ENCODE measurements at regions not wholly inside any gene's neighbourhood (a gene's known extent, or its start where the extent isn't known, plus 50 kb on each side); places are given as distances from the start of the nearest gene placed in this dataset.

- DNase-seq = no peak
- no peaks in the 10 kb centered on the region for H3K9me3 Mint-ChIP-seq (ENCODE audit: unreplicated experiment)
- TF ChIP-seq CTCF (IDR thresholded peaks at IDR 0.05; ENCODE audit: insufficient read depth in 1 of 2, low read depth in 1 of 2, low read length in 1 of 2, severe bottlenecking in 1 of 2, unreplicated experiment in 1 of 2) = no peak
- no peaks in the 10 kb centered on the region for H3K36me3 ChIP-seq (ENCODE audit: control insufficient read depth, insufficient read depth, low read length)
- BruUV-seq (replicated peaks) = no TSS peak
- H3K36me3 Mint-ChIP-seq (ENCODE audit: insufficient read depth, unreplicated experiment) = no peaks in the 10 kb centered on the region
- H3K9me3 ChIP-seq = no peaks in the 10 kb centered on the region
- peaks cover 19% of the 10 kb centered on the region for H3K4me1 Mint-ChIP-seq (ENCODE audit: low read depth, unreplicated experiment)
- no peak overlapping the region for H3K27ac Mint-ChIP-seq (ENCODE audit: unreplicated experiment)
- peaks cover 19% of the 10 kb centered on the region for H3K4me1 ChIP-seq
- H3K27me3 Mint-ChIP-seq (ENCODE audit: insufficient read depth, unreplicated experiment) = no peaks in the 10 kb centered on the region
- no peak overlapping the region for H3K4me3 Mint-ChIP-seq (ENCODE audit: unreplicated experiment)
- intact Hi-C loops (cut with micrococcal nuclease; ENCODE audit: unreplicated experiment) = no loop called here
- H3K27me3 ChIP-seq (replicated peaks; ENCODE audit: control insufficient read depth, insufficient read depth, low read length) = no peaks in the 10 kb centered on the region
- CTCF ChIA-PET = no interaction called here
- no peak overlapping the region for H3K4me3 ChIP-seq (ENCODE audit: low read depth, low read length)
- POLR2A ChIA-PET = no interaction called here
These were observed 140.5 kb upstream of the ADAMTS9 start for GRCh38 chr3:64828276-64828675.

GRCh38 chr3:64827431-64827830 lies 139.6 kb upstream of the ADAMTS9 start:
- no peak for DNase-seq

GRCh38 chr3:64827019-64827418 lies 139.2 kb upstream of the ADAMTS9 start:
- BruUV-seq (replicated peaks) = no TSS peak

More at GRCh38 chr3:64827431-64827830, 139.6 kb upstream of the ADAMTS9 start:
- H3K4me1 Mint-ChIP-seq (ENCODE audit: low read depth, unreplicated experiment) = peaks cover 24% of the 10 kb centered on the region
- H3K36me3 Mint-ChIP-seq (ENCODE audit: insufficient read depth, unreplicated experiment) = no peaks in the 10 kb centered on the region
- ChIA-PET CTCF (interaction anchor here (0.8 kb wide), 1 partner anchor 13 kb away, joined by 3 read pairs; no protein-coding TSS in a partner anchor), POLR2A (no interaction called here)
- no peaks in the 10 kb centered on the region for H3K36me3 ChIP-seq (ENCODE audit: control insufficient read depth, insufficient read depth, low read length)
- H3K27me3 ChIP-seq (replicated peaks; ENCODE audit: control insufficient read depth, insufficient read depth, low read length) = no peaks in the 10 kb centered on the region
- intact Hi-C loops (cut with micrococcal nuclease; ENCODE audit: unreplicated experiment) = no loop called here
- H3K9me3 Mint-ChIP-seq (ENCODE audit: unreplicated experiment) = no peaks in the 10 kb centered on the region
- no peaks in the 10 kb centered on the region for H3K27me3 Mint-ChIP-seq (ENCODE audit: insufficient read depth, unreplicated experiment)
- no peaks in the 10 kb centered on the region for H3K9me3 ChIP-seq
- no peak for TF ChIP-seq CTCF (IDR thresholded peaks at IDR 0.05; ENCODE audit: insufficient read depth in 1 of 2, low read depth in 1 of 2, low read length in 1 of 2, severe bottlenecking in 1 of 2, unreplicated experiment in 1 of 2)
- H3K27ac Mint-ChIP-seq (ENCODE audit: unreplicated experiment) = no peak overlapping the region
- no TSS peak for BruUV-seq (replicated peaks)
- no peak overlapping the region for H3K4me3 ChIP-seq (ENCODE audit: low read depth, low read length)
- H3K4me1 ChIP-seq = peaks cover 24% of the 10 kb centered on the region
- no peak overlapping the region for H3K4me3 Mint-ChIP-seq (ENCODE audit: unreplicated experiment)

More at GRCh38 chr3:64827019-64827418, 139.2 kb upstream of the ADAMTS9 start:
- no peaks in the 10 kb centered on the region for H3K27me3 Mint-ChIP-seq (ENCODE audit: insufficient read depth, unreplicated experiment)
- TF ChIP-seq CTCF (IDR thresholded peaks at IDR 0.05; ENCODE audit: insufficient read depth in 1 of 2, low read depth in 1 of 2, low read length in 1 of 2, severe bottlenecking in 1 of 2, unreplicated experiment in 1 of 2) = no peak
- intact Hi-C loops (cut with micrococcal nuclease; ENCODE audit: unreplicated experiment) = no loop called here
- Histone ChIP-seq H3K4me1 (peaks cover 24% of the 10 kb centered on the region), H3K4me3 (ENCODE audit: low read depth, low read length) (no peak overlapping the region), H3K9me3 (no peaks in the 10 kb centered on the region), H3K36me3 (ENCODE audit: control insufficient read depth, insufficient read depth, low read length) (no peaks in the 10 kb centered on the region), H3K27me3 (replicated peaks; ENCODE audit: control insufficient read depth, insufficient read depth, low read length) (no peaks in the 10 kb centered on the region)
- no peak overlapping the region for H3K4me3 Mint-ChIP-seq (ENCODE audit: unreplicated experiment)
- no peaks in the 10 kb centered on the region for H3K9me3 Mint-ChIP-seq (ENCODE audit: unreplicated experiment)
- peaks cover 24% of the 10 kb centered on the region for H3K4me1 Mint-ChIP-seq (ENCODE audit: low read depth, unreplicated experiment)
- ChIA-PET CTCF (interaction anchor here (0.8 kb wide), 1 partner anchor 13 kb away, joined by 3 read pairs; no protein-coding TSS in a partner anchor), POLR2A (no interaction called here)
- no peaks in the 10 kb centered on the region for H3K36me3 Mint-ChIP-seq (ENCODE audit: insufficient read depth, unreplicated experiment)
- DNase-seq = no peak
- H3K27ac Mint-ChIP-seq (ENCODE audit: unreplicated experiment) = no peak overlapping the region

Measured in Caco-2 (cell line).